HepG2 (cell line): ENCODE measurements at regions not wholly inside any gene's neighbourhood (a gene's known extent, or its start where the extent isn't known, plus 50 kb on each side); places are given as distances from the start of the nearest gene placed in this dataset.
A peak's percentile ranks its signal among the peaks of the same experiment; 100 is the strongest.

ENCODE experiments used
- ARID5B ChIP-seq: IDR thresholded peaks from 2 replicates; pipeline ENCODE4 v1.4.0; 2020; ENCODE audit warnings: mild to moderate bottlenecking, missing genetic modification reagents
- CREM ChIP-seq, 2 experiments: sonication (generic) in 1 of 2; formaldehyde crosslinking in 1 of 2; IDR thresholded peaks; 2 replicates each; pipeline versions ENCODE4 v1.4.0 to v1.6.1; 2016 to 2020; ENCODE audit warnings: antibody characterized with exemption in 1 of 2, mild to moderate bottlenecking in 1 of 2, missing genetic modification reagents in 1 of 2
- FOXJ3 ChIP-seq: sonication (generic); formaldehyde crosslinking; IDR thresholded peaks from 2 replicates; pipeline ENCODE4 v1.4.0; 2020; ENCODE audit warnings: missing genetic modification reagents, mild to moderate bottlenecking, borderline replicate concordance
- FOXP4 ChIP-seq: sonication (generic); formaldehyde crosslinking; IDR thresholded peaks from 2 replicates; pipeline ENCODE4 v1.4.0; 2020; ENCODE audit warnings: missing genetic modification reagents
- ISL2 ChIP-seq: sonication (generic); formaldehyde crosslinking; IDR thresholded peaks from 2 replicates; pipeline ENCODE4 v1.5.0; 2020; ENCODE audit warnings: missing genetic modification reagents
- SMC3 ChIP-seq: IDR thresholded peaks from 2 replicates; pipeline ENCODE4 v1.6.1; 2011; ENCODE audit warnings: low read length, improper control_type of control experiment
- SOX6 ChIP-seq, 2 experiments: fragments of 450-650 bp in 1 of 2; sonication (generic) in 1 of 2; formaldehyde crosslinking in 1 of 2; IDR thresholded peaks; 2 replicates each; pipeline versions ENCODE4 v1.4.0 to v1.6.1; 2017 to 2020; ENCODE audit warnings: antibody characterized with exemption in 1 of 2, mild to moderate bottlenecking in 1 of 2, missing genetic modification reagents in 1 of 2
- ZBTB10 ChIP-seq: sonication (generic); formaldehyde crosslinking; IDR thresholded peaks from 2 replicates; pipeline ENCODE4 v1.4.0; 2020; ENCODE audit warnings: missing genetic modification reagents, borderline replicate concordance
- ZBTB20 ChIP-seq: sonication (generic); formaldehyde crosslinking; IDR thresholded peaks from 2 replicates; pipeline ENCODE4 v1.8.1; 2023; ENCODE audit warnings: missing genetic modification reagents, low read depth, mild to moderate bottlenecking, borderline replicate concordance
- ZNF503 ChIP-seq: sonication (generic); formaldehyde crosslinking; IDR thresholded peaks from 2 replicates; pipeline ENCODE4 v1.4.0; 2020; ENCODE audit warnings: missing genetic modification reagents
- ZNF7 ChIP-seq: IDR thresholded peaks from 2 replicates; pipeline ENCODE4 v1.6.1; 2016; ENCODE audit warnings: missing biosample characterization, missing genetic modification reagents
- ZNF747 ChIP-seq: sonication (generic); formaldehyde crosslinking; IDR thresholded peaks from 2 replicates; pipeline ENCODE4 v1.8.1; 2023; ENCODE audit warnings: missing genetic modification reagents, mild to moderate bottlenecking, borderline replicate concordance

- TF ChIP-seq ISL2 (CRISPR knock-in tag) (0 out of 2 replicates have a peak, but pooled peaks have one; percentile 28), ZBTB10 (CRISPR knock-in tag) (peak; percentile 80; the same call in 1 of the 2 replicates), FOXJ3 (CRISPR knock-in tag) (peak; percentile 36; the same call in 1 of the 2 replicates), SOX6 (IDR thresholded peaks at IDR 0.05) (no peak), SOX6 (CRISPR knock-in tag; IDR thresholded peaks at IDR 0.05) (peak; percentile 21; the same call in 1 of the 2 replicates), ZNF503 (0 out of 2 replicates have a peak, but pooled peaks have one; percentile 28), ZNF7 (CRISPR knock-in tag) (peak; percentile 61; the same call in 1 of the 2 replicates), SMC3 (no peak), ZNF747 (CRISPR knock-in tag) (no peak), FOXP4 (CRISPR knock-in tag) (peak; percentile 51; the same call in 1 of the 2 replicates), ZBTB20 (peak; percentile 22; the same call in 1 of the 2 replicates), CREM (IDR thresholded peaks at IDR 0.05) (peak; percentile 25; the same call in 1 of the 2 replicates), CREM (CRISPR knock-in tag; IDR thresholded peaks at IDR 0.05) (no peak), ARID5B (CRISPR knock-in tag) (peak; percentile 35; the same call in 1 of the 2 replicates)
- TF ChIP-seq, all 625 proteins: peak for 16
Measured at GRCh38 chr7:25850735-25851134, 301.3 kb upstream of the NFE2L3 start (continued).
